ENCODE measurements at regions not wholly inside any gene's neighbourhood (a gene's known extent, or its start where the extent isn't known, plus 50 kb on each side); places are given as distances from the start of the nearest gene placed in this dataset.

GRCh38 chr6:44007818-44008621, 119.2 kb downstream of the MRPL14 start:
- TF ChIP-seq, protein P1, sequence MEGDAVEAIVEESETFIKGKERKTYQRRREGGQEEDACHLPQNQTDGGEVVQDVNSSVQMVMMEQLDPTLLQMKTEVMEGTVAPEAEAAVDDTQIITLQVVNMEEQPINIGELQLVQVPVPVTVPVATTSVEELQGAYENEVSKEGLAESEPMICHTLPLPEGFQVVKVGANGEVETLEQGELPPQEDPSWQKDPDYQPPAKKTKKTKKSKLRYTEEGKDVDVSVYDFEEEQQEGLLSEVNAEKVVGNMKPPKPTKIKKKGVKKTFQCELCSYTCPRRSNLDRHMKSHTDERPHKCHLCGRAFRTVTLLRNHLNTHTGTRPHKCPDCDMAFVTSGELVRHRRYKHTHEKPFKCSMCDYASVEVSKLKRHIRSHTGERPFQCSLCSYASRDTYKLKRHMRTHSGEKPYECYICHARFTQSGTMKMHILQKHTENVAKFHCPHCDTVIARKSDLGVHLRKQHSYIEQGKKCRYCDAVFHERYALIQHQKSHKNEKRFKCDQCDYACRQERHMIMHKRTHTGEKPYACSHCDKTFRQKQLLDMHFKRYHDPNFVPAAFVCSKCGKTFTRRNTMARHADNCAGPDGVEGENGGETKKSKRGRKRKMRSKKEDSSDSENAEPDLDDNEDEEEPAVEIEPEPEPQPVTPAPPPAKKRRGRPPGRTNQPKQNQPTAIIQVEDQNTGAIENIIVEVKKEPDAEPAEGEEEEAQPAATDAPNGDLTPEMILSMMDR (IDR thresholded peaks at IDR 0.05): no peak
- TF ChIP-seq ELF1 (IDR thresholded peaks at IDR 0.05) (no peak), SMC3 (IDR thresholded peaks at IDR 0.05; ENCODE audit: low read depth, low read length) (no peak), EZH2phosphoT487 (IDR thresholded peaks at IDR 0.05; ENCODE audit: borderline replicate concordance, low read depth) (no peak), JUND (IDR thresholded peaks at IDR 0.05) (no peak), POLR2AphosphoS5 (IDR thresholded peaks at IDR 0.05; ENCODE audit: low read depth, low read length) (no peak), TAF1 (IDR thresholded peaks at IDR 0.05; ENCODE audit: borderline replicate concordance, low read depth, low read length) (no peak), MXI1 (IDR thresholded peaks at IDR 0.05; ENCODE audit: low read depth, low read length) (no peak), CHD2 (IDR thresholded peaks at IDR 0.05; ENCODE audit: low read length, partially characterized antibody) (no peak), MEF2A (IDR thresholded peaks at IDR 0.05; ENCODE audit: borderline replicate concordance, low read depth) (no peak), SIN3A (IDR thresholded peaks at IDR 0.05; ENCODE audit: borderline replicate concordance, low read depth, low read length) (no peak)
- TF ChIP-seq, protein P2, sequence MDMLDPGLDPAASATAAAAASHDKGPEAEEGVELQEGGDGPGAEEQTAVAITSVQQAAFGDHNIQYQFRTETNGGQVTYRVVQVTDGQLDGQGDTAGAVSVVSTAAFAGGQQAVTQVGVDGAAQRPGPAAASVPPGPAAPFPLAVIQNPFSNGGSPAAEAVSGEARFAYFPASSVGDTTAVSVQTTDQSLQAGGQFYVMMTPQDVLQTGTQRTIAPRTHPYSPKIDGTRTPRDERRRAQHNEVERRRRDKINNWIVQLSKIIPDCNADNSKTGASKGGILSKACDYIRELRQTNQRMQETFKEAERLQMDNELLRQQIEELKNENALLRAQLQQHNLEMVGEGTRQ (IDR thresholded peaks at IDR 0.05; ENCODE audit: borderline replicate concordance, low read depth, low read length): no peak

All from SK-N-SH (cell line).